Activated naive CD8-positive, alpha-beta T cell treated with anti-CD3 and anti-CD28 coated beads, Interleukin-2, amount 50 U/mL, for 24 hours (primary cell): ENCODE measurements at regions not wholly inside any gene's neighbourhood (a gene's known extent, or its start where the extent isn't known, plus 50 kb on each side); places are given as distances from the start of the nearest gene placed in this dataset.

Experiments
- ATAC-seq: fragments of 150-1000 bp; cut with Tn5 transposase; one replicate; pipeline ENCODE4 v1.10.0; 2021
- DNase-seq: peaks from one replicate; pipeline ENCODE4 v3.0.0; 2021
- H3K27ac Mint-ChIP-seq: one replicate; pipeline ENCODE4 v1.8.0; 2021; ENCODE audit warnings: mild to moderate bottlenecking, mixed read lengths
- H3K27me3 Mint-ChIP-seq: one replicate; pipeline ENCODE4 v1.8.0; 2021; ENCODE audit warnings: mixed read lengths
- H3K36me3 Mint-ChIP-seq: one replicate; pipeline ENCODE4 v1.8.0; 2021; ENCODE audit warnings: low read depth, mixed read lengths
- H3K4me1 Mint-ChIP-seq: one replicate; pipeline ENCODE4 v1.8.0; 2021; ENCODE audit warnings: mixed read lengths
- H3K4me3 Mint-ChIP-seq: one replicate; pipeline ENCODE4 v1.8.0; 2021; ENCODE audit warnings: mild to moderate bottlenecking, moderate library complexity, mixed read lengths
- H3K9me3 Mint-ChIP-seq: one replicate; pipeline ENCODE4 v1.8.0; 2021; ENCODE audit warnings: mixed read lengths

GRCh38 chr13:76012091-76012721 lies 376.1 kb downstream of the LMO7 start:
- no peaks in the 10 kb centered on the region for H3K4me1 Mint-ChIP-seq
- no peaks in the 10 kb centered on the region for H3K9me3 Mint-ChIP-seq
- no peaks in the 10 kb centered on the region for H3K36me3 Mint-ChIP-seq
- ATAC-seq (no peak), DNase-seq (no peak)
- H3K4me3 Mint-ChIP-seq, result no peak overlapping the region
- H3K27me3 Mint-ChIP-seq, result no peaks in the 10 kb centered on the region
- no peak overlapping the region for H3K27ac Mint-ChIP-seq

GRCh38 chr13:76009267-76009890 lies 373.2 kb downstream of the LMO7 start:
- no peaks in the 10 kb centered on the region for H3K36me3 Mint-ChIP-seq
- no peaks in the 10 kb centered on the region for H3K4me1 Mint-ChIP-seq
- ATAC-seq, result no peak
- no peaks in the 10 kb centered on the region for H3K9me3 Mint-ChIP-seq
- no peaks in the 10 kb centered on the region for H3K27me3 Mint-ChIP-seq
- no peak overlapping the region for H3K4me3 Mint-ChIP-seq
- DNase-seq, result no peak
- no peak overlapping the region for H3K27ac Mint-ChIP-seq

- H3K4me1 Mint-ChIP-seq, result no peaks in the 10 kb centered on the region
- no peak for DNase-seq
- no peak overlapping the region for H3K4me3 Mint-ChIP-seq
- H3K36me3 Mint-ChIP-seq, result no peaks in the 10 kb centered on the region
- H3K27ac Mint-ChIP-seq, result no peak overlapping the region
- H3K9me3 Mint-ChIP-seq, result no peaks in the 10 kb centered on the region
- no peak for ATAC-seq
- H3K27me3 Mint-ChIP-seq, result no peaks in the 10 kb centered on the region
Observed at GRCh38 chr13:76004416-76004815, 368.3 kb downstream of the LMO7 start.

- no peaks in the 10 kb centered on the region for H3K27me3 Mint-ChIP-seq
- H3K27ac Mint-ChIP-seq, result no peak overlapping the region
- ATAC-seq (no peak), DNase-seq (no peak)
- no peaks in the 10 kb centered on the region for H3K36me3 Mint-ChIP-seq
- no peak overlapping the region for H3K4me3 Mint-ChIP-seq
- H3K4me1 Mint-ChIP-seq, result no peaks in the 10 kb centered on the region
- no peaks in the 10 kb centered on the region for H3K9me3 Mint-ChIP-seq
Observed at GRCh38 chr13:76000131-76000530, 364.0 kb downstream of the LMO7 start.

- Mint-ChIP-seq H3K27me3 (no peaks in the 10 kb centered on the region), H3K4me1 (no peaks in the 10 kb centered on the region), H3K9me3 (no peaks in the 10 kb centered on the region), H3K4me3 (no peak overlapping the region), H3K36me3 (no peaks in the 10 kb centered on the region), H3K27ac (no peak overlapping the region)
- ATAC-seq, result no peak
- no peak for DNase-seq
Observed at GRCh38 chr13:75996582-75996981, 360.5 kb downstream of the LMO7 start.

- ATAC-seq (no peak), DNase-seq (no peak)
- Mint-ChIP-seq H3K9me3 (no peaks in the 10 kb centered on the region), H3K4me1 (no peaks in the 10 kb centered on the region), H3K27ac (no peak overlapping the region), H3K27me3 (no peaks in the 10 kb centered on the region), H3K36me3 (no peaks in the 10 kb centered on the region), H3K4me3 (no peak overlapping the region)
Observed at GRCh38 chr13:75995966-75996365, 359.8 kb downstream of the LMO7 start.

GRCh38 chr13:75993823-75994222 lies 357.7 kb downstream of the LMO7 start:
- no peak for ATAC-seq
- no peak overlapping the region for H3K4me3 Mint-ChIP-seq

GRCh38 chr13:75993241-75993640 lies 357.1 kb downstream of the LMO7 start:
- Mint-ChIP-seq H3K9me3 (no peaks in the 10 kb centered on the region), H3K27ac (no peak overlapping the region), H3K4me3 (no peak overlapping the region), H3K27me3 (no peaks in the 10 kb centered on the region), H3K4me1 (no peaks in the 10 kb centered on the region), H3K36me3 (no peaks in the 10 kb centered on the region)
- DNase-seq (no peak), ATAC-seq (no peak)

More at GRCh38 chr13:75993823-75994222, 357.7 kb downstream of the LMO7 start:
- no peak for DNase-seq
- H3K36me3 Mint-ChIP-seq, result no peaks in the 10 kb centered on the region
- no peaks in the 10 kb centered on the region for H3K4me1 Mint-ChIP-seq
- H3K9me3 Mint-ChIP-seq, result no peaks in the 10 kb centered on the region
- H3K27me3 Mint-ChIP-seq, result no peaks in the 10 kb centered on the region
- no peak overlapping the region for H3K27ac Mint-ChIP-seq

GRCh38 chr13:75986818-75987217 lies 350.7 kb downstream of the LMO7 start:
- no peak for DNase-seq
- Mint-ChIP-seq H3K27me3 (no peaks in the 10 kb centered on the region), H3K36me3 (no peaks in the 10 kb centered on the region), H3K4me3 (no peak overlapping the region), H3K4me1 (no peaks in the 10 kb centered on the region), H3K27ac (no peak overlapping the region), H3K9me3 (no peaks in the 10 kb centered on the region)
- no peak for ATAC-seq

GRCh38 chr13:75985132-75985531 lies 349.0 kb downstream of the LMO7 start:
- no peak for DNase-seq
- no peaks in the 10 kb centered on the region for H3K9me3 Mint-ChIP-seq
- no peak overlapping the region for H3K27ac Mint-ChIP-seq
- H3K4me1 Mint-ChIP-seq, result no peaks in the 10 kb centered on the region
- ATAC-seq, result no peak
- H3K4me3 Mint-ChIP-seq, result no peak overlapping the region
- H3K27me3 Mint-ChIP-seq, result no peaks in the 10 kb centered on the region
- no peaks in the 10 kb centered on the region for H3K36me3 Mint-ChIP-seq

- ATAC-seq (no peak), DNase-seq (no peak)
- no peaks in the 10 kb centered on the region for H3K36me3 Mint-ChIP-seq
- H3K27me3 Mint-ChIP-seq, result no peaks in the 10 kb centered on the region
- no peak overlapping the region for H3K4me3 Mint-ChIP-seq
- H3K9me3 Mint-ChIP-seq, result no peaks in the 10 kb centered on the region
- H3K4me1 Mint-ChIP-seq, result no peaks in the 10 kb centered on the region
- no peak overlapping the region for H3K27ac Mint-ChIP-seq
Observed at GRCh38 chr13:75978818-75979217, 342.7 kb downstream of the LMO7 start.

GRCh38 chr13:75968103-75968838 lies 332.1 kb downstream of the LMO7 start:
- H3K27ac Mint-ChIP-seq, result no peak overlapping the region
- H3K9me3 Mint-ChIP-seq, result no peaks in the 10 kb centered on the region
- ATAC-seq, result no peak
- no peaks in the 10 kb centered on the region for H3K4me1 Mint-ChIP-seq
- no peak for DNase-seq
- H3K4me3 Mint-ChIP-seq, result no peak overlapping the region
- H3K27me3 Mint-ChIP-seq, result peaks cover 3% of the 10 kb centered on the region
- H3K36me3 Mint-ChIP-seq, result no peaks in the 10 kb centered on the region

- ATAC-seq (no peak), DNase-seq (no peak)
- Mint-ChIP-seq H3K27ac (no peak overlapping the region), H3K27me3 (peaks cover 5% of the 10 kb centered on the region), H3K36me3 (no peaks in the 10 kb centered on the region), H3K9me3 (no peaks in the 10 kb centered on the region), H3K4me1 (no peaks in the 10 kb centered on the region), H3K4me3 (no peak overlapping the region)
Observed at GRCh38 chr13:75963302-75963701, 327.2 kb downstream of the LMO7 start.

- DNase-seq (no peak), ATAC-seq (no peak)
- H3K27me3 Mint-ChIP-seq, result peaks cover 5% of the 10 kb centered on the region
Observed at GRCh38 chr13:75961911-75962310, 325.8 kb downstream of the LMO7 start.

GRCh38 chr13:75960538-75960994 lies 324.4 kb downstream of the LMO7 start:
- Mint-ChIP-seq H3K4me3 (no peak overlapping the region), H3K36me3 (no peaks in the 10 kb centered on the region), H3K27ac (no peak overlapping the region), H3K4me1 (no peaks in the 10 kb centered on the region), H3K27me3 (peaks cover 5% of the 10 kb centered on the region), H3K9me3 (no peaks in the 10 kb centered on the region)
- ATAC-seq (no peak), DNase-seq (no peak)

More at GRCh38 chr13:75961911-75962310, 325.8 kb downstream of the LMO7 start:
- Mint-ChIP-seq H3K27ac (no peak overlapping the region), H3K4me1 (no peaks in the 10 kb centered on the region), H3K36me3 (no peaks in the 10 kb centered on the region), H3K9me3 (no peaks in the 10 kb centered on the region), H3K4me3 (no peak overlapping the region)
